Lung (tissue), 11 donors: ENCODE measurements at regions not wholly inside any gene's neighbourhood (a gene's known extent, or its start where the extent isn't known, plus 50 kb on each side); places are given as distances from the start of the nearest gene placed in this dataset.

Source experiments
- ATAC-seq: fragments of 200-7000 bp; cut with Tn5 transposase; one replicate; pipeline ENCODE4 v1.9.1; 2020; ENCODE audit warnings: moderate number of reproducible peaks; ENCODE audit not compliant: insufficient read depth, low FRiP score
- DNase-seq, 3 donors: peaks; one replicate each; pipeline ENCODE4 v3.0.0-alpha.2; 2013 to 2017
- H3K27ac ChIP-seq, 2 donors: one replicate each; pipeline ENCODE4 v1.5.1; 2013; ENCODE audit warnings: mild to moderate bottlenecking in 2 of 2, moderate library complexity in 2 of 2, control low read depth in 1 of 2, inconsistent platforms in 1 of 2, low read depth in 1 of 2, low read length in 1 of 2
- H3K27me3 ChIP-seq, 3 donors: one replicate each; pipeline ENCODE4 v1.5.1; 2013; ENCODE audit warnings: low read length in 2 of 3; ENCODE audit not compliant: control insufficient read depth in 3 of 3, insufficient read depth in 3 of 3
- H3K36me3 ChIP-seq, 4 donors: one replicate each; pipeline ENCODE4 v1.5.1; 2013; ENCODE audit warnings: low read length in 4 of 4, mild to moderate bottlenecking in 1 of 4, moderate library complexity in 1 of 4; ENCODE audit not compliant: control insufficient read depth in 4 of 4, insufficient read depth in 4 of 4
- H3K4me1 ChIP-seq, 5 donors: one replicate each; pipeline ENCODE4 v1.5.1; 2013; ENCODE audit warnings: low read length in 5 of 5, mild to moderate bottlenecking in 2 of 5, moderate library complexity in 1 of 5; ENCODE audit not compliant: control insufficient read depth in 5 of 5, insufficient read depth in 5 of 5
- H3K4me3 ChIP-seq: one replicate; pipeline ENCODE4 v1.5.1; 2013; ENCODE audit warnings: mild to moderate bottlenecking, control low read depth, moderate library complexity
- H3K9ac ChIP-seq, 2 donors: one replicate each; pipeline ENCODE4 v1.5.1; 2013; ENCODE audit warnings: low read length in 2 of 2, control low read depth in 1 of 2; ENCODE audit not compliant: insufficient read depth in 1 of 2
- H3K9me3 ChIP-seq, 4 donors: one replicate each; pipeline ENCODE4 v1.5.1; 2013; ENCODE audit warnings: low read length in 3 of 4, mild to moderate bottlenecking in 1 of 4, moderate library complexity in 1 of 4; ENCODE audit not compliant: control insufficient read depth in 4 of 4, insufficient read depth in 3 of 4
- CTCF ChIP-seq: IDR thresholded peaks from 2 replicates; pipeline ENCODE4 v1.5.1; 2012; ENCODE audit warnings: mild to moderate bottlenecking; ENCODE audit errors: control extremely low read depth, extremely low read depth
- WGBS, 2 donors: extraction: QIAGEN DNeasy Blood & Tissue Kit; methylation state at CpG; one replicate each; pipeline ENCODE4 v1.1.7; 2013; 5-methylcytosine and 5-hydroxymethylcytosine counted together
- donor health status: control.
- donor health status: control.
- donor health status: Bipolar disorder and iron deficiency.
- donor health status: healthy.
- donor health status: DM: yes; HTN: yes; CAD: no.

GRCh38 chr1:168811176-168811575 is 82.2 kb upstream of the DPT start:
- no peaks in the 10 kb centered on the region for H3K9me3 ChIP-seq
- H3K27me3 ChIP-seq, result no peaks in the 10 kb centered on the region
- H3K36me3 ChIP-seq, result no peaks in the 10 kb centered on the region
- no peak overlapping the region for H3K27ac ChIP-seq
- DNase-seq (no peak), ATAC-seq (no peak)
- 98 to 99% methylated on average over 3 of the region's 3 CpGs for WGBS, 2 donors
- no peaks in the 10 kb centered on the region for H3K4me1 ChIP-seq
- TF ChIP-seq CTCF, result no peak
- H3K9ac ChIP-seq, result no peak overlapping the region
- no peak overlapping the region for H3K4me3 ChIP-seq

- H3K27ac ChIP-seq, result no peak overlapping the region
- H3K4me1 ChIP-seq, result no peaks in the 10 kb centered on the region
- no peak overlapping the region for H3K9ac ChIP-seq
- no peaks in the 10 kb centered on the region for H3K27me3 ChIP-seq
- ATAC-seq (no peak), DNase-seq (no peak)
- H3K36me3 ChIP-seq, result no peaks in the 10 kb centered on the region
- no peak overlapping the region for H3K4me3 ChIP-seq
- WGBS, 2 donors, result 94% methylated on average over 3 of the region's 3 CpGs
- no peaks in the 10 kb centered on the region for H3K9me3 ChIP-seq
- no peak for TF ChIP-seq CTCF
These were observed 90.7 kb upstream of the DPT start for GRCh38 chr1:168819668-168820067.

- no peak overlapping the region for H3K9ac ChIP-seq
- H3K9me3 ChIP-seq, result no peaks in the 10 kb centered on the region
- ATAC-seq (no peak), DNase-seq (no peak)
- H3K36me3 ChIP-seq, result no peaks in the 10 kb centered on the region
- no peak for TF ChIP-seq CTCF
- no peak overlapping the region for H3K4me3 ChIP-seq
- no peak overlapping the region for H3K27ac ChIP-seq
- H3K4me1 ChIP-seq, result peaks cover 0 to 4% (median 0%) of the 10 kb centered on the region in 5 donors
- H3K27me3 ChIP-seq, result no peaks in the 10 kb centered on the region
- 51 to 67% methylated on average over 2 of the region's 2 CpGs for WGBS, 2 donors
These were observed 92.4 kb upstream of the DPT start for GRCh38 chr1:168821434-168821833.

- ATAC-seq (no peak), DNase-seq (peak in 1 of 3 donors; percentile 26)
- Histone ChIP-seq H3K27ac (no peak overlapping the region), H3K9ac (no peak overlapping the region), H3K36me3 (no peaks in the 10 kb centered on the region), H3K9me3 (no peaks in the 10 kb centered on the region), H3K4me3 (no peak overlapping the region), H3K4me1 (peaks cover 0 to 4% (median 0%) of the 10 kb centered on the region in 5 donors), H3K27me3 (no peaks in the 10 kb centered on the region)
- WGBS, 2 donors, result 78 to 83% methylated on average over 2 of the region's 2 CpGs
- TF ChIP-seq CTCF, result no peak
These were observed 93.9 kb upstream of the DPT start for GRCh38 chr1:168822911-168823310.
